Colonic mucosa (tissue), 4 donors: ENCODE measurements at regions not wholly inside any gene's neighbourhood (a gene's known extent, or its start where the extent isn't known, plus 50 kb on each side); places are given as distances from the start of the nearest gene placed in this dataset.
A peak's percentile ranks its signal among the peaks of the same experiment; 100 is the strongest.
"Not testable (repeated sequence)": the region's sequence is repeated elsewhere in the genome, so short reads cannot be mapped to it uniquely, and the experiment has no call there.

Experiments
- DNase-seq: peaks from one replicate; pipeline ENCODE4 v3.0.0-alpha.2; 2020
- H3K27ac ChIP-seq: fragments of 200-600 bp; one replicate; pipeline ENCODE4 v1.8.0; 2021
- H3K27me3 ChIP-seq: fragments of 200-600 bp; one replicate; pipeline ENCODE4 v1.8.0; 2021
- H3K36me3 ChIP-seq: fragments of 200-600 bp; one replicate; pipeline ENCODE4 v1.8.0; 2021
- H3K4me1 ChIP-seq: fragments of 200-600 bp; one replicate; pipeline ENCODE4 v1.8.0; 2021; ENCODE audit warnings: mild to moderate bottlenecking
- H3K4me3 ChIP-seq: fragments of 200-600 bp; one replicate; pipeline ENCODE4 v1.8.0; 2021
- H3K9ac ChIP-seq, 2 donors: one replicate each; pipeline ENCODE4 v1.7.0; 2013; ENCODE audit warnings: control low read depth in 2 of 2, low read depth in 2 of 2, low read length in 2 of 2
- H3K9me3 ChIP-seq: fragments of 200-600 bp; one replicate; pipeline ENCODE4 v1.8.0; 2021
- intact Hi-C: fragments of 100-400 bp; cut with DNase I; formaldehyde crosslinking; loops from one replicate; pipeline ENCODE4 v1.14.1; 2022
- TF ChIP-seq, protein P1 (sequence below): fragments of 200-600 bp; IDR thresholded peaks from one replicate; pipeline ENCODE4 v1.8.0; 2022; ENCODE audit warnings: antibody characterized with exemption, mild to moderate bottlenecking
- donor health status: healthy.
- donor health status: DM: no; HTN: no; CAD: no.
- donor health status: DM: no; HTN: no; CAD: no.

DNA sequence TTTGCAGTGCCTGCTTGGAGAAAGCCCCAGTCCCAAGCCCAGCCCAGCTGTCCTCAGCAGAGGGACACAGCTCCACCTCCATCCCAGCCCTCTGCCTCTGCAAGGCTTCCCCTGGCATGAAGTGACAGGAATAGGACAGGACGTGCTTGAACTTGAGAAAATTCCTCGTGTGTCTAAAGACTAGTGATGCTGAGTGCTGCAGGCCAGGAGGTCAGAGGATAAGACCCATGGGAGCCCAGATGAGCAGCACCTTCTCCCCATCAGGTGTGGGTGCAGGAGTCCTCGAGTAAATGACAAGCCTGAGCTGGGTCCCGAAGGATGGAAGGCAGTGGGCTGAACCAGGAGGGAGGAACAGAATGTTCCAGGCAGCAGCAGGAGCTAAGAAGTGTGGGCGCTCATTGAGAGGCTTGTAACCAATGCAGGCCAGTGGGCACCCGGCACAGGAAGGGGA, 67.8 kb upstream of the UXS1 start:
- H3K27me3 ChIP-seq, result no peaks in the 10 kb centered on the region
- intact Hi-C loops, result no loop called here
- no peak overlapping the region for H3K4me3 ChIP-seq
- DNase-seq, result no peak
- TF ChIP-seq, protein P1, sequence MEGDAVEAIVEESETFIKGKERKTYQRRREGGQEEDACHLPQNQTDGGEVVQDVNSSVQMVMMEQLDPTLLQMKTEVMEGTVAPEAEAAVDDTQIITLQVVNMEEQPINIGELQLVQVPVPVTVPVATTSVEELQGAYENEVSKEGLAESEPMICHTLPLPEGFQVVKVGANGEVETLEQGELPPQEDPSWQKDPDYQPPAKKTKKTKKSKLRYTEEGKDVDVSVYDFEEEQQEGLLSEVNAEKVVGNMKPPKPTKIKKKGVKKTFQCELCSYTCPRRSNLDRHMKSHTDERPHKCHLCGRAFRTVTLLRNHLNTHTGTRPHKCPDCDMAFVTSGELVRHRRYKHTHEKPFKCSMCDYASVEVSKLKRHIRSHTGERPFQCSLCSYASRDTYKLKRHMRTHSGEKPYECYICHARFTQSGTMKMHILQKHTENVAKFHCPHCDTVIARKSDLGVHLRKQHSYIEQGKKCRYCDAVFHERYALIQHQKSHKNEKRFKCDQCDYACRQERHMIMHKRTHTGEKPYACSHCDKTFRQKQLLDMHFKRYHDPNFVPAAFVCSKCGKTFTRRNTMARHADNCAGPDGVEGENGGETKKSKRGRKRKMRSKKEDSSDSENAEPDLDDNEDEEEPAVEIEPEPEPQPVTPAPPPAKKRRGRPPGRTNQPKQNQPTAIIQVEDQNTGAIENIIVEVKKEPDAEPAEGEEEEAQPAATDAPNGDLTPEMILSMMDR, result no peak
- no peaks in the 10 kb centered on the region for H3K9me3 ChIP-seq
- no peaks in the 10 kb centered on the region for H3K36me3 ChIP-seq
- no peaks in the 10 kb centered on the region for H3K4me1 ChIP-seq
- no peak overlapping the region for H3K9ac ChIP-seq
- H3K27ac ChIP-seq, result no peak overlapping the region

DNA sequence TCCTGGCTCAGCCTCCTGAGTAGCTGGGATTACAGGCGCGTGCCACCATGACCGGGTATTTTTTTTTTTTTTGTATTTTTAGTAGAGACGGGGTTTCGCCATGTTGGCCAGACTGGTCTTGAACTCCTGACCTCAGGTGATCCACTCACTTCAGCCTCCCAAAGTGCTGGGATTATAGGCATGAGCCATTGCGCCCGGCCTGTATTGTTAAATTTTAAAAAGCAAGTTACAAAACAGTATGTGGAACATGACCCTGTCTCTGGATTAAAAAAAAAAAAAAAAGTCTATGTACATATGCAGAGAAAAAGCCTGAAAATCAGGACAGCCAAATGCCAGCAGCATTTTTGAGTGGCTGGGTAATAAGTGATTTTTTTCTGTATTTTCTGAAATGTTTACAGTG, 64.8 kb upstream of the UXS1 start:
- H3K4me3 ChIP-seq, H3K9me3 ChIP-seq, H3K9ac ChIP-seq, H3K27me3 ChIP-seq, H3K36me3 ChIP-seq, DNase-seq, intact Hi-C loops, H3K4me1 ChIP-seq, H3K27ac ChIP-seq: not testable (repeated sequence)

DNA sequence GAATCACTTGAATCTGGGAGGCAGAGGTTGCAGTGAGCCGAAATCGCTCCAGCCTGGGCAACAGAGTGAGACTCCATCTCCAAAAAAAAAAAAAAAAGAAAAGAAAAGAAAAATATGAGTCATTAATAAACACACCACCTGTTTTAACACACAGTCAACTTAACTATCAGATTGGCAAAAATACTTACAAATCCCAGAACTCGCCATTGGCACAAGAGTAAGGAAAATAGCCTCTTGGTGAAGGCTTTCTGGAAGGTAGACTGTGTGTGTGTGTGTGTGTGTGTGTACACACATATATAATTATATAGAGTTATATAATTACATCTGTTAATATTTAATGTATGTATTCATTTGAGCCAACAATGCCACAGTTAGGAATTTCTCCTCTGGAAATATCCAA, 63.7 kb upstream of the UXS1 start:
- Histone ChIP-seq H3K9ac (no peak overlapping the region), H3K4me3 (no peak overlapping the region), H3K27ac (no peak overlapping the region), H3K4me1 (no peaks in the 10 kb centered on the region), H3K9me3 (no peaks in the 10 kb centered on the region), H3K36me3 (no peaks in the 10 kb centered on the region), H3K27me3 (no peaks in the 10 kb centered on the region)
- TF ChIP-seq, protein P1, result no peak
- intact Hi-C loops, result no loop called here
- no peak for DNase-seq

DNA sequence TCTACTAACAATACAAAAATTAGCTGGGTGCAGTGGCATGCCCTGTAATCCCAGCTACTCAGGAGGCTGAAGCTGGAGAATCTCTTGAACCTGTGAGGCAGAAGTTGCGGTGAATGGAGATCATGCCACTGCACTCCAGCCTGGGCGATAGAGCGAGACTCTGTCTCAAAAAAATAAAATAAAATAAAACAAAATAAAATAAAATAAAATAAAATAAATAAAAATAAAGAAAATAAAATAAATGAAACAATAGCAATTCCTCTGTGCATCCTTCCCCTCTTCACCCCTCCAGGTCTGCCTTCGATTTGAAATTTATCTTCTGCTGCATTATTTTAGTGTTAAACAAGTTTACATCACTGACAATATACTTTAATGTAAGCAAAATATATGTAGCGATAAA, 63.0 kb upstream of the UXS1 start:
- DNase-seq, result no peak
- H3K27me3 ChIP-seq, result no peaks in the 10 kb centered on the region
- H3K4me3 ChIP-seq, result no peak overlapping the region
- no peak overlapping the region for H3K27ac ChIP-seq
- H3K9ac ChIP-seq, result no peak overlapping the region
- TF ChIP-seq, protein P1, result no peak
- no peaks in the 10 kb centered on the region for H3K36me3 ChIP-seq
- intact Hi-C loops, result no loop called here
- H3K9me3 ChIP-seq, result no peaks in the 10 kb centered on the region
- H3K4me1 ChIP-seq, result no peaks in the 10 kb centered on the region

DNA sequence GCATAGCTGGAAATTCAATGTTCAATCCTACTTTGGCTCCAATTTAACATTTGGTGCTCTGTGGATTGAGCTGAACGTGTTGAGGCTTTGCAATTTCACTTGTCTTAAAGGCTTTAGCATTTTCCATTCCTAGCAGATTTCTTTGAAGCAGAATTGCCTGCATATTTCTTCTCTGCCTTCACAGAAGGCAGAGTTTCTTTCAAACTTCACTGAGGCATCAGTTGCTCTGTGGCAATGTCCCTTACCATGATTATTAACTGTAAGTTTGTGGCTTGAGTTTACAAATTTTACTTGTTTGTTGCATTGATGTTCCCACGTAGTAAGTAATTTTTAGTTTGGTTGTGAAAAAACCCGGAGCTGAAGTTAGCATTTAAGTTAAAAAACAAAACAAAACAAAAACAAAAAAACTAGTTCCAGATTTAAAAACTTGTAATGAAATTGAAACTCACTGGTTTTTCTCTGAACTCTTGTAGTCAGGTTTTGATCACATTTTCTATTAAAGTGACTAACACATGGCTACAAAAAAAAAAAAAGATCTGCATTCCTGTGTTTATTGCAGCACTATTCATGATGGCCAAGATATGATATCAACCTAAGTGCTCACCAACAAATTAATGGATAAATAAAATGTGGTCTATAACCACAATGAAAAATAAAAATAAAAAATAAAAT, 55.2 kb upstream of the UXS1 start:
- DNase-seq, H3K4me1 ChIP-seq, H3K9ac ChIP-seq, H3K27ac ChIP-seq, intact Hi-C loops, H3K9me3 ChIP-seq, H3K27me3 ChIP-seq, H3K36me3 ChIP-seq, H3K4me3 ChIP-seq: not testable (repeated sequence)

DNA sequence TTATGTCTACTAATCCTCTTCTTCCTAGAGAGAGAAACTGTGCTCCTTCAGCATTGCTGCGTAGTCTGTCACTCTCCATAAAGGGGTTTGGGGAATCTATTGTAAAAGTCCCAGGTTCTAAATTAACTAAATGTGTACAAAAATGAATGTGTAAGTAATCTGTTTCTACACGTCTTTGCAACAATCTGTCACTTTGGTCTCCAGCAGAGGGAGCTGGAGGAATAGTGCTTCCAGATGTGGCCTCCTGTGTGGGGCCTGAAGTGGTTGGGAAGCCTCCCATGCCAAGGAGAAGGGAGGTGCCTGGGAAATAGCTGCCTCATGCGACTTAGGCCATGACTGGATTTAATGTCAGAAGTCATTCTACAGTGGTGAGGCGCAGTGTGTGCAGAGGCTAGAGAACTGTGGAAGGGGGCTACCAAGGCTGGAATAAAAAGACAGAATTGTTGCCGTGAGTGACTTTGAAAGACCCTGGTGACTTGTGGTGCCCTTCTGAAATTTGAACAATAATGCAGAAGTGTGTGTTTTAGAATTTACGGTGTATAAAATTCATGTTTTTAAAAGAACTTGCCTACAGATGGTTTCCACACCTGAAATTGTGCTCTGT, 54.5 kb upstream of the UXS1 start:
- H3K9ac ChIP-seq, H3K4me3 ChIP-seq, intact Hi-C loops, H3K9me3 ChIP-seq, H3K27me3 ChIP-seq, H3K27ac ChIP-seq, H3K4me1 ChIP-seq, H3K36me3 ChIP-seq: not testable (repeated sequence)
- TF ChIP-seq, protein P1, result peak; percentile 24
- DNase-seq, result peak; percentile 35
